GM19452 (cell line): ENCODE measurements at regions not wholly inside any gene's neighbourhood (a gene's known extent, or its start where the extent isn't known, plus 50 kb on each side); places are given as distances from the start of the nearest gene placed in this dataset.
"Not testable (repeated sequence)": the region's sequence is repeated elsewhere in the genome, so short reads cannot be mapped to it uniquely, and the experiment has no call there.

Experiments
- ATAC-seq: cut with Tn5 transposase; IDR thresholded peaks from one replicate; pipeline ENCODE4 v1.9.1; 2021; ENCODE audit not compliant: unreplicated experiment

DNA sequence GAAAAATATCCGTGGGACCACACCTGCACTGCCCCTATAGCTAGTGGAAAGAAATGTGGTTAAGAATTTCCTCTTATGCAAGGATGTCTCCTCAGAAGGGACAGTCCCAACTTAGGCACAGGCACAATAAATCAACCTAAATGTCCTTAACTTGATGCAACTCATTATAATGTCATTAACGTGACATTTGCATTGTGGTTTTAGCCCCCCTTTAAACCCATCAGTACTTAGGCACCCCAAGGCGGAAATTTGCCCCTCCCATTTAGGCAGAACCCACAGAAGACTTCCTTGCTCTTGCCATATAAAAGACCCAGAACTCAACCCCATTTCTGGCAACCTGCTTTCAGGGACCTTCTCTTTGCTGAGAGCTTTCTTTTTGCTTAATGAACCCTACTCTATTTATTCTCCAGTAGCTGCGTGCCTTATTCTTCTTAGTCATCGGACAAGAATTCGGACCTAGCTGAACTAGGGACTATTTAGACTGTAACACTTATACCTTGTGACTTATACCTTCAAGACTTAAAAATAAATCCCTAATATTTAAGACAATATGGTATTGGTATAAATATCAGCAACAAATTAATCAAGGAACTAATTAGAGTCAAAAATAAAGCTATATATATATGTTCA, 1281.6 kb upstream of the TMEFF2 start:
- ATAC-seq = no peak

DNA sequence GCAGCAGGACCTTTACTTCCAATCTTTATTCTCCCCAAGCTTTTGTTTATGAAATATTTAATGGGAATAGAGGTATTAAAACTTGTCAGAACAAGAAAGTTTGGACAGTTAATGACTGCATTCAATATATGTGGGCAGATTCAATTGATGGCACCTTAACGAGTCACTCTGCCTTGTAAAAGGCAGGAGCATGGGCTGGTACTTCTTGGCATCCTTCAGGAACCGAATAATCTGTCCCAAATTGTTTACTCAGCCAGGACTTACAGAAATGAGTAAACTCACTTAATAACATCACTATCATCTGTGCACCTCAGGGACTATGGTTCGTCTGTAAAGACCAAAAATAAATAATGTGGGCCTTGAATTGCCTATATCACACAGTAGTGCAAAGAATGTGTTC, 1280.3 kb upstream of the TMEFF2 start:
- ATAC-seq = no peak

DNA sequence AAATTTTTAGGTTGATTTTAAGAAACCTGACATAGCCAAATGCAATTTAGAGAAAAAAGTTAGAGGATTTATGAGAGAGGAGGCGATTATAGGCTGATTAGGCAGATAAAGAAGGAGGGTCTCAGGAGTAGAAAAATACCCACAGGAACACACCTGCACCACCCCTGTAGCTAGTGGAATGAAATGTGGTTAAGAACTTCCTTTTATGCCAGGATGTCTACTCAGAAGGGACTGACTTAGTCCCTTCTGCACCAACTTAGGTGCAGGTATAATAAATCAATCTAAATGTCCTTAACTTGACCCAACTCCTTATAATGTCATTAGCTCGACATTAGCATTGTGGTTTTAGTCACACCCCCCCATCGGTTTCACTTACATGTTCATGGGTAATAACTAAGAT, 1274.5 kb upstream of the TMEFF2 start:
- no peak for ATAC-seq

DNA sequence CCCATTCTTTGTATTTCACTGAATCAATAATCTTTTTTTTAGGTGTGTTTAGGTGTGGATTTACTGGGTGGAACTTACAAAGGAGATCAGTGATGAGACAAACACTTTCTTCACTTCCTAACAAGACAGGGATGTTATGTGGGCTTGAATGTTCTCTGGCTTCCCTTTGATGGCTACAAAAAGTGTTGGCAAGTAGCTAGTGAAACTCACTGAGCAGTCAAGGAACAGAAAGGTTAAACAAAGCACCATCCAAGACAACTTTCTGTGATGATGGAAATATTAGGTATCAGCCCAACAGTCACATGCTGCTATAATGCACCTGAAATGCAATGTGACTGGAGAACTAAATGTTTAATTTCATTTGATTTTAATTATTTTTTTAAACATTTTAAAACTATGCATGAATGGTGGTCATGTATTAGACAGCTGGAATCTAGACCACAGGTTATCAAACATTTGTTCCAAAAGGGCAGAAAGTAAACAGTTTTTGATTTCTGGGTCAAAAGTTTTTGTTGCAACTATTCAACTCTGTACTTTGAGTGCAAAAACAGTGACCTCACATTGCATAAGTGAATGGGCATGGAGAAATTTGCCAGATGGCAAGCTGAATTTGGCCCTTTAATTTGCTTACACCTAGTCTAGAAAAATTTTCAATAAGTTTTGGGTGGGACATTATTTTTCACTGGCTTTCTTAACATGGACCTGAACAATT, 1272.7 kb upstream of the TMEFF2 start:
- ATAC-seq = no peak

DNA sequence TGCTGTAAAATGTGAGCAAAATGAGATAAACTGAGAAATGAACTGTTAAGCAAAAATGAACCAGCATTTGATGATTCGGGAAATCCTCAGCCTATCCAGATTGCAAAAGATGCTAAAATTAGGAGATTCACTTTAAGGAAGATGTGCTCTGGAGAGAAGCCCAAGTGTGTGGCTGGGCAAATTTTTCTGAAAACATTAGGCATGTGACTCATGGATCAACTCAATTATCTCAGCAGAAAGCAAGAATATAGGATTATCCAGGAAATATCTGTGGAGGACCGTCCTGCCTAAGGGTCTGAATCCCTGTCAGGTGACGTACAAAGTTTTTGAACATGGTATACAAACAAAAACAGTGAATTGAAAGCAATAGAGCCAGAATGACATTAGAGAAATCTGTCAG, 1268.3 kb upstream of the TMEFF2 start:
- no peak for ATAC-seq

DNA sequence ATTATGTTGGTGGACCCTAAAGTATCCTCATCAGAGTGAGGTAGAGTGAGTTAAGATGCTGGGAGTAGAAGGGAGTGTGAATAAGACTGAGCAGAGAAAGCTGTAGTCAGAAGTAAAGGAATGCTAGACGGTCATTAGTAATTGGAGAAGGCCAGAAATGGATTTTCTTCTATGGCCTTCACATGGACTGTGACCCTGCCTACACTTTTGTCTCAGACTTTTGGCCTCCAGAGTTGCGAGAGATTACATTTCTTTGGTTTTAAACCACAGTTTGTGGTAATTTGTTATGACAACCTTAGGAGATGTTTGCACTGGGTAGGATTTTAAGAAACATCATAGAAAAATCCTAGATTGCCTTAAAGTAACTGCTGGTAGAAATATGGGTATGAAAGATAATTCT, 1267.7 kb upstream of the TMEFF2 start:
- ATAC-seq = no peak

DNA sequence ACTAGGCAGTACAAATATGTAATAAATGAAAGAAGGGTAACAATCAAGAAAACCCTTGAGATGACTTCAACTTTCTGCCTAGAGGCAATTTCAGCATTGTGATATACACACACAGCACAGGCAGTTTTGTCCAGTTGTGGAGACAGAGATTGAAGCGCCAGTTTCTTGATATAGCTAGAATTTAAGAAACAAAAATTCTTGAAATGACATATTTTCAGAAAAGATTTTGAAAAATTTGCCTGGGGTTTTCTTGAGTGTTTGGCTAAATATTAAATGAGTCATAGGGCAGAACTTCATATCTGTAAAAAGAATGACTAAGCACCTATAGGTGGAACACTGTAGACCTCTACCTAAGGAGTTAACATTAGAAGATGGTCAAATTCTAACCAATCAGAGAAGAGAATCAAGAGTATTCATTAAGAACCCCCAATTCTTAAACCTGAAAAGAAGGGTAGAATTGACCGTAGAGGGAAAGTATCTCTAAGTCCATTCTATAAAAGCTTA, 1266.8 kb upstream of the TMEFF2 start:
- no peak for ATAC-seq

DNA sequence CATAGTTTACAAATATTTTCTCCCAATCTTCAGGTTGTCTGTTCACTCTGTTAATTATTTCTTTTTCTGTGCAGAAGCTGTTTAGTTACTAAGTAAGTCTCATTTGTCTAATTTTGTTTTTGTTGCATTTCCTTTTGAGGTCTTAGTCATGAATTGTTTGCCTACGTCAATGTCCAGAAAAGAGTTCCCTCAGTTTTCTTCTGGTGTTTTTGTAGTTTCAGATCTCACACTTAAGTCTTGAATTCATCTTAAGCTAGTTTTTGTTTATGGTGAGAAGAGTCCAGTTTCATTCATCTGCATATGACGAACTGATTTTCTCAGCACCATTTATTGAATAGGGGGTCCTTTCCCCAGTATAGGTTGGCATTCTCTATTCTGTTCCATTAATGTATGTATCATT, 1252.2 kb upstream of the TMEFF2 start:
- no peak for ATAC-seq

DNA sequence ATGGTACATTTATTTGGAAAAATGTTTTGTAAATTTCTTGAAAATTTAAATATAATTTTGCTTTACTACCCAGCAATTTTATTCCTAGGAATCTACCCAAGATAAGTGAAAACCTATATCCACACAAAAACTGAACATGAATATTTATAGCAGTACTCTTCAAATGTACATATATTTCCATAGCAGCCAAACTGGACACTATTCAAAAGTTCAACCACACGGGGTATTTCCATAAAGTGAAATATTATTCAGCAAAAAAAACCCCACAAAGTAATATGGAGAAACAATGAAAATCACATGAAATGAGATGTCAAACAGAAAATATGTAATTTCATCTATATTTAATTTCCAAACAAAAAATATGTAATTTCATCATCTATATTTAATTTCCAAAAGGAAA, 1247.6 kb upstream of the TMEFF2 start:
- ATAC-seq = no peak

DNA sequence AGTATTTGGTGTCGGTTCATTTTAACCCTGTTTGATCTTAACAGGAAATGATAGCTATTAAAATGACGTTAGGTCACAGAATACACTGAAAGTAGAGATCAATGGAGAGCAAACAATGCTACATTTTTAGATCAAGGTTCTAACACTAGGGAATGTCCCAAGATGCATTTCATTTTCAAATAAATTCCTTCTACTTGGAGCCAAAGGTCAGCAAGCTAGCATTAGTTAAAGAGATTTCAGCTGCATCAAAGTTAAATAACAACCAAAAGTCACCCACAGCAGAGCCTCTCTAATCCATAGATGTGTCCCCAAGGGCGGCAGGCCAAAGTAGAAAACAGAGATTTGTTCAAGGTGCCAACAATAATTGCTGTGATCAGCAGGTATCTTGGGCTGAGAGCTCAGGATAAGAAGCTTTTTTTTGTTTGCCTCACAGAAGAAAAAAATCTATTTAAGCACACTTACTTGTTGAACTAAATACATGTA, 1233.6 kb upstream of the TMEFF2 start:
- no peak for ATAC-seq

DNA sequence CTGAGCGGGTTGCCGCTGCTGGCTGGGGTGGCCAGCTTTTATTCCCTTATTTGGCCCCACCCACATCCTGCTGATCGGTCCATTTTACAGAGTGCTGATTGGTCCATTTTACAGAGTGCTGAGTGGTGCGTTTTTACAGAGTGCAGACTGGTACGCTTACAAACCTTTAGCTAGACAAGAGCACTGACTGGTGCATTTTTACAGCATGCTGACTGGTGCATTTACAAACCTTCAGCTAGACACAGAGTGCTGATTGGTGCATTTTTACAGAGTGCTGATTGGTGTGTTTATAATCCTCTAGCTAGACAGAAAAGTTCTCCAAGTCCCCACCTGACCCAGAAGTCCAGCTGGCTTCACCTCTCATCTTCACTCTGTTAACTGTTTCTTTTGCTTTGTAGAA, 1217.6 kb upstream of the TMEFF2 start:
- ATAC-seq = not testable (repeated sequence)

DNA sequence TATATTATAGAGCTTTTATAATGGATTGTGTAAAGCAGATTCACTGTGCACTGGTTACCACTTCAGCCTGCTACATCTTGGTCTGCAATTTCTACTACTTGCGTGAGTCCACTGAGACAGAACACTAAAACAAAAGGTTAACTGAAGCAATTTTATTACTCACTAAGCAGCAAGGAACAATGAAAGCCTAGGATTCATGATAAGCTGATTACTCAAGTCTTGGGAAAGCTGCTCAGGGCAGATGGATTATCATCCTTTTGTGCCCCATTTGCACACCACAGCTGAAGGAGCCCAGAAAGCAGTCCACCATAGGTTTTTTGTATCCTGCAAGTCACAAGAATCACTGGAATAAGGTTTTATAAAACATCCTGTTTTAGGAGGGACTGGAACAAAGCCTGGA, 1215.2 kb upstream of the TMEFF2 start:
- ATAC-seq = no peak

DNA sequence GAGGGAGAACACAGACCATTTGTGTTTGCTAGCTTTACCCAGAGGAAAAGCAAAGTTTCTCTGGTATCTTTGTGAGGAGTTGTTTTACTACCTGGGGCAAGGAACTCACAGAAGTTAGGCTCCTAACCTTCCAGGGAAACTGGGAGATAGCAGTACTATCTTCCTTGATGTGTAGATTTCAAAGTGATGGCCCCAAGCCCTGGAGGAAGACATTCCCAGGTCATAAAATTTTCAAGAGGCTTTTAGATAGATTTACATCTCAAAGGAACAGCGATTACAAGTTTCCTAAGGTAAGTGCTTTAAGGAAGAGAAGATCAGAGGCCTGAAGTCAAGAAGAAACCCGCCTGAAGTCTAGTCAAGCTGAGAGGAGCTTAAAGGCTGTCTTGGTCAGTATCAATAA, 1187.8 kb upstream of the TMEFF2 start:
- ATAC-seq = no peak

DNA sequence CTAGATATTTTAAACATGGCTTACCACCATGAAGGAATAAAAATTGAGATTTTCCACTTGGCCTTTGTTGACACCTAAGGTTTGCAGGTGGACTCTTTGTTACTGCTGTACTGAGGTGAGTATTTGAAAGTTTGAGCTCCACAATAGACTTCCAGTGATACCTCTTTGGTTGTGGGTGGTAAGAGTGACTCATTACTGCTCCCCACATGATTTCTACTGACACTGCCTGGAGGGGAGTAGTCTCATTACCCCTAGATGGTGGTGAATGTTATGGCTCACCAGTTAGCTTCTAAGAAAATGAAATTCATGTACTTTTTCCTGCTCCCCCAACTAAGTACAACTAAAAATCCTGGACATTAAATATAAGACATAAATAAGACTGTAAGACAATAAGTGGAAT, 1183.1 kb upstream of the TMEFF2 start:
- no peak for ATAC-seq

DNA sequence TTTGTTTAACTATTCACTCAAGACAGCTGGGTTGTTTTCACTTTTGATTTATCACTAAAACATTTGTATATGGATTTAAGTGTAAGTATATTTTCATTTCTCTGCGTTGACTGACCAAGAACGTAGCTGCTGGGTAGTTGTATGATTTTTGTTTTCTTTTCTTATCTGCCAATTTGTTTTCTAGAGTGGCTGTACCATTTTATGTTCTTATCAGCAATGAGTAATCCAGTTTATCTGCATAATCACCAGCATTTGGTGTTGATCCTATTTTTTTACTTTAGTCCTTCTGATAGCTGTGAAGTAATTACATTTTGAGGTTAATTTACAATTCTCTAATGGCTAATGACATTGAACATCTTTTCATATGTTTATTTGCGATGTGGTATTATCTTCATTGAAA, 1178.4 kb upstream of the TMEFF2 start:
- ATAC-seq = no peak

DNA sequence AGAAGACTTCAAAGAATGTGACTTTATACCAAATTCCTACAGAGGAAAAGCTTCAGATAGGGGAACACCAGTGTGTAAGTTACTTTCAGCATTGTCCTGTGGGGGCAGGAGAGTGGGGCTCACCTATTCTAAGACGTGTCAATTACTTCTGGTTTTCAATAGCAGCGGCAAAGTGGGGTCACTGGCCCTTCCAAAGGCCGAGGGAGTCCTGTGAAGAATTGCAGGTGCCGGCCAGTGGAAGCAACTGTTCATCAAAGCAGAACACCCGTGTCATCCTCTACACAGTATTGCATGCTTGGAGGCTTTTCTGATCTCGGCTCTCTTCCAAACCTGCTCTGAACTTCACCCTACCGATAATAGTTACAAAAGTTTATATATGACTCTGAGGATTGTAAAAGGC, 1176.5 kb upstream of the TMEFF2 start:
- ATAC-seq = no peak

DNA sequence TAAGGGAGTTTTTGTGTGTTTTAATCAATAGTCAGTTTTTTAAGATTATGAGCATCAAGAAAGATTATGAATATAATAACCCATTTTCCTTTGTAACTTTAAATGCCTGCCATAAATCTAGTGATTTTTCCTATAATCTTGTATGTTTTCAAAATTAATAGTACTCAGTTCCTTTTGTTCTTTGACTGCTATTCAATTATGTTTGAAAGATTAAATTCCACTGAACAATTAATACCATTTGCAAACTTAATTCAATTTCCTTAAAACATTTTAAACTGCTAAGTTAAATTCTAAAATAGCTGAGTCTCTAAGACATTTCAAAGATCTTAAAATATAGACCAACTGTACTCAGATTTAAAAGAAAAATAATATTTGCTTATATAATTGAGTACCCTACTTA, 1173.9 kb upstream of the TMEFF2 start:
- no peak for ATAC-seq

DNA sequence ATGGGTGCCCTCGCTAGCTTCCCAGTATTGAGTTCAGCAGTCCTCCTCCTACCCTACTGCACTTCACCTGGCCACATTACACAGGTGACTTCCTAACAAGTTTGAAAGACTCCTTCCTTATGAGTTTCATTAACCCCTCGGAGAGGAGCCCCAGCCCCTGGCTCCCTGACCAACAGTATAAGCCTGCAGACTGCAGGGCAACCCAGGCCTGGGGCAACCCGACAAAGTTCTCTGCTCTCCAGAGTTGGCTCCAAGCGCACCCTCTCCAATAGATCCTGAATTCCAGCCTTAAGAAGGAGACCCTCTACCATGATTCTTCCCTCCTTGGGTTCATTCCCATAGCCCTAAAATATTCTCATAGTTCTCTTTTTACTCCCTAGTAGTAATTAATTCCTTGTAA, 1162.8 kb upstream of the TMEFF2 start:
- ATAC-seq = no peak

DNA sequence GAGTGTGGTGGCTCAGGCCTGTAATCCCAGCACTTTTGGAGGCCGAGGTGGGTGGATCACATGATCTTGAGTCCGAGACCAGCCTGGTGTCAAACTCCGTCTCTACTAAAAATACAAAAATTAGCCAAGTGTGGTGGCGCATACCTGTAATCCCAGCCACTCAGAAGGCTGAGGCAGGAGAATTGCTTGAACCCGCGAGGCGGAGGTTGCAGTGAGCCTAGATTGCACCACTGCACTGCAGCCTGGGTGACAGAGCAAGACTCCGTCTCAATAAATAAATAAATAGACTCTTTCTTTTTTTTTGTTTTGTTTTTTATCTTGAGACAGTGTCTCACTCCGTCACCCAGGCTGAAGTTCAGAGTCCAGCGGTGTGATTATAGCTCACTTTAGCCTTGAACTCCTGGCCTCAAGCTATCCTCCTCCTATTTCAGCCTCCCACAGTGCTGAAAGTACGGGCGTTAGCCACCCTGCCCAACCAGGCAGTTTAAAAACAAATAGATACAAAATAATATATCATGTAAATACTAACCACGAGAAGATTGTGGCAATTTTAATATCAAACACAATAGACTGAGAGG, 1158.0 kb upstream of the TMEFF2 start:
- ATAC-seq = not testable (repeated sequence)

DNA sequence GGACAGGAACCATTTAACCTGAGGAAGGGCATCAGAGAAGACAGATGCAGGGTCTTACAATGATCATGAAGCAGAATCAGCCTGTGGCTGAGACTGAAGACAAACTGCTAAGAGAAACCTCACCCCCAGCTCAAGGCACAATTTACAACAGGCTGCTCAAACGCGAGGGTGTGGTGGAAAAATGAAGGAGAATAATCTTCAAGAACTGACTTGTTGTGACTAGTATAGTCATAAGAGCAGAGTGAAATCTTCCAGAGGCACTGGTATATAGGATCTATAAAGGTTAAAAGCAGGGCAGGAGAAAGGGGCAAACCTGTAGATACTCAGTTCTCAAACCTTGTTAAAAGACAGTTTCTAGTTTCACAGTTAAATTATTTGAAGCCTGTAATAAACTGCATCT, 1155.8 kb upstream of the TMEFF2 start:
- ATAC-seq = no peak

DNA sequence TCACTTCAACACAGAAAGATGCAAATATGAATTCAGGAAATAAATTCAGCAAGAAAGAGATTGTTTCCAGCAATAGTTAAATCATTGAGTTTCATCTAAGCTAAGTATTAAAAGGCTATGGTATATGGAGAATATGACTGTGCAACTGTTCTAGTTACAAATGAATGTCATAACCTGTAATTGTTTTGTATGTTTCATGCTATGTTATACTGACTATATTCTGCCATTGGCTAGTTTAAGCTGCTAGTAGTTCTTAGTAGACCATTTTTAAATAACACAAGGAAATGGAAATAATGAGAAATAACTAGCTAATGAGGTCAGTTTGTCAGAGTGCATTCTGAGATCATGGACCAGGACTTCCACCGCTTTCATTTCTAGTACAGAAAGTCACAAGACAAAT, 1154.9 kb upstream of the TMEFF2 start:
- no peak for ATAC-seq

DNA sequence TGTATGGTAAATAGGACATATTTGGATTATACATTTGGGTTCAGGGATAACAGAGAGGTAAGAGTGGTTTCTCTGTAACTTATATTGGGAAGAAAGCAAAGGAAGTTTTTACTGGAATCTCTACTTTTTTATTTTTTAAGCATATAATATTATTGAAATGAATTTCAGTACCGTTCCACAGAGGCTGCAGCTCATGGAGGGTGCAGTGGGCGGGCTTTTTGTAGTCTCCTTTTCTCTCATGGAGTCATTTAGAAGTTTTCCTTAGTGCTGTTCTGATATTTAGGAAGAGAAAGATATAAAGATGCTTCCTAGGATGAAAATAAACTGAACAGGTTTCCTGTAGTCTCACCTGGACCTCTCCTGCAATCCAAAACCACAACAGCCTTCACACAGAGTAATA, 1153.3 kb upstream of the TMEFF2 start:
- no peak for ATAC-seq
